PC-3 (cell line): ENCODE measurements at regions not wholly inside any gene's neighbourhood (a gene's known extent, or its start where the extent isn't known, plus 50 kb on each side); places are given as distances from the start of the nearest gene placed in this dataset.

Experiments used
- ATAC-seq: fragments of 200-7000 bp; cut with Tn5 transposase; 2 replicates; pipeline ENCODE4 v1.9.1; 2020; ENCODE audit warnings: mild to moderate bottlenecking, moderate library complexity
- BruUV-seq: library from RNA; stranded (reverse); fragments of 400-500 nt; replicated peaks from 2 replicates; lab custom pipeline; 2021; lab: Mats Ljungman, UMichigan
- CTCF ChIA-PET: fragments of 300-600 bp; sonication (Branson Sonifier 250); formaldehyde crosslinking; loops from one replicate; lab custom pipeline; 2022; ENCODE audit warnings: antibody characterized with exemption; lab: Charles Lee
- POLR2A ChIA-PET: fragments of 300-600 bp; sonication (Branson Sonifier 250); formaldehyde crosslinking; loops from one replicate; lab custom pipeline; 2022; ENCODE audit warnings: antibody characterized with exemption; ENCODE audit not compliant: unreplicated experiment; lab: Charles Lee
- DNase-seq: peaks from one replicate; pipeline ENCODE4 v3.0.0-alpha.2; 2015
- H2AFZ ChIP-seq: fragments of 300-600 bp; sonication (generic); 2 replicates; pipeline ENCODE4 v1.6.0; 2016; ENCODE audit warnings: antibody characterized with exemption, low read length
- H3F3A ChIP-seq: fragments of 300-600 bp; sonication (generic); one replicate; pipeline ENCODE4 v1.6.0; 2017; ENCODE audit warnings: antibody characterized with exemption, low read length, control low read depth, mild to moderate bottlenecking; ENCODE audit not compliant: unreplicated experiment
- H3K27ac ChIP-seq: fragments of 300-600 bp; sonication (generic); 2 replicates; pipeline ENCODE4 v1.5.1; 2016; ENCODE audit warnings: mild to moderate bottlenecking, low read length
- H3K27me3 ChIP-seq: fragments of 300-600 bp; sonication (generic); 2 replicates; pipeline ENCODE4 v1.6.1; 2016; ENCODE audit warnings: low read length, mixed read lengths
- H3K36me3 ChIP-seq: fragments of 300-600 bp; sonication (generic); 2 replicates; pipeline ENCODE4 v1.6.1; 2016; ENCODE audit warnings: low read depth, mixed run types, low read length, mixed read lengths
- H3K4me1 ChIP-seq: fragments of 300-600 bp; sonication (generic); 2 replicates; pipeline ENCODE4 v1.5.1; 2016; ENCODE audit warnings: low read length; ENCODE audit not compliant: insufficient read depth
- H3K4me2 ChIP-seq: fragments of 300-600 bp; sonication (generic); 2 replicates; pipeline ENCODE4 v1.6.0; 2016; ENCODE audit warnings: low read length
- H3K4me3 ChIP-seq: fragments of 300-600 bp; sonication (generic); 2 replicates; pipeline ENCODE4 v1.5.1; 2016; ENCODE audit warnings: mild to moderate bottlenecking, low read length, mixed read lengths
- H3K79me2 ChIP-seq: fragments of 300-600 bp; sonication (generic); 2 replicates; pipeline ENCODE4 v1.6.1; 2017; ENCODE audit warnings: low read length, mixed read lengths
- H3K9ac ChIP-seq: fragments of 300-600 bp; sonication (generic); 2 replicates; pipeline ENCODE4 v1.6.0; 2016; ENCODE audit warnings: mild to moderate bottlenecking, low read length
- H3K9me2 ChIP-seq: fragments of 300-600 bp; sonication (generic); replicated peaks from 2 replicates; pipeline ENCODE4 v1.6.1; 2016; ENCODE audit warnings: mixed run types, low read length, mixed read lengths
- H3K9me3 ChIP-seq: fragments of 300-600 bp; sonication (generic); 2 replicates; pipeline ENCODE4 v1.6.1; 2016; ENCODE audit warnings: low read length, mixed read lengths
- H4K20me1 ChIP-seq: fragments of 300-600 bp; sonication (generic); 2 replicates; pipeline ENCODE4 v1.6.1; 2016; ENCODE audit warnings: low read length, mixed read lengths
- CTCF ChIP-seq: fragments of 300-600 bp; sonication (generic); conservative IDR thresholded peaks from 2 replicates; pipeline ENCODE4 v1.5.1; 2017; ENCODE audit warnings: antibody characterized with exemption, low read depth, mild to moderate bottlenecking, low read length
- EZH2 ChIP-seq: fragments of 300-600 bp; sonication (generic); IDR thresholded peaks from one replicate; pipeline ENCODE4 v1.6.1; 2017; ENCODE audit warnings: antibody characterized with exemption, mild to moderate bottlenecking, low read length; ENCODE audit not compliant: unreplicated experiment
- EZH2phosphoT487 ChIP-seq: fragments of 300-600 bp; sonication (generic); IDR thresholded peaks from 2 replicates; pipeline ENCODE4 v1.6.1; 2018; ENCODE audit warnings: mild to moderate bottlenecking, antibody characterized with exemption, low read length, borderline replicate concordance
- intact Hi-C: fragments of 100-400 bp; cut with micrococcal nuclease; formaldehyde crosslinking; loops from 2 replicates; pipeline ENCODE4 v1.9.0; 2023

GRCh38 chr16:86878236-86879080 is 300.1 kb downstream of the FOXL1 start:
- H3F3A ChIP-seq: no peaks in the 10 kb centered on the region
- TF ChIP-seq EZH2 (no peak), CTCF (no peak), EZH2phosphoT487 (no peak)
- H3K27me3 ChIP-seq: no peaks in the 10 kb centered on the region
- ChIA-PET CTCF (no interaction called here), POLR2A (no interaction called here)
- H2AFZ ChIP-seq: no peak overlapping the region
- no peaks in the 10 kb centered on the region for H3K9me2 ChIP-seq
- intact Hi-C loops: no loop called here
- H3K36me3 ChIP-seq: no peaks in the 10 kb centered on the region
- H3K4me1 ChIP-seq: peaks cover 7% of the 10 kb centered on the region; the same call in 1 of the 2 replicates
- H4K20me1 ChIP-seq: no peaks in the 10 kb centered on the region
- no peaks in the 10 kb centered on the region for H3K9me3 ChIP-seq
- H3K4me3 ChIP-seq: no peak overlapping the region
- BruUV-seq: no TSS peak
- no peak for ATAC-seq
- DNase-seq: no peak
- no peaks in the 10 kb centered on the region for H3K79me2 ChIP-seq
- no peak overlapping the region for H3K27ac ChIP-seq
- H3K4me2 ChIP-seq: no peak overlapping the region
- no peak overlapping the region for H3K9ac ChIP-seq

DNA sequence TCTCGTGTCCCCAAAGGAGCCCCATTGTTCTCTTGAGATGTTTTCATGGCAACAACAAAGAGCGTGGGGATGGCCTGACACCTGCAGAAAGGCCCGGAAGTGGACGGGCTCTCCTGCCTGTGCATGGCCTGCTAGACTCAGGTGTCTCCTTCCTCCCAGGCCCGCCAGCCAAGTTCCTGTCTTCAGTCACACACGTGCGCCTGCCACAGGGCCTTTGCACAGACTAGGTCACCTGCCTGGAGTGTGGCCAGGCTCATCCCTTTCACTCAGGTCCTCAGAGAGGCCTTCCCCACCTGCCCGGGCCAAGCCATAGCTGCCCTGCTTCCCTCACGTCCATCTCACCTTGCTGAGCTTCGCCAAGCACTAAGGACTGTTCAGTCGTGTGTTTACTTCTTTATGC is 300.9 kb downstream of the FOXL1 start:
- DNase-seq: no peak
- Histone ChIP-seq H3K27ac (no peak overlapping the region), H3K9me3 (no peaks in the 10 kb centered on the region), H3K9me2 (no peaks in the 10 kb centered on the region), H3K79me2 (no peaks in the 10 kb centered on the region), H3K4me2 (no peak overlapping the region), H3F3A (no peaks in the 10 kb centered on the region), H3K4me1 (peaks cover 7% of the 10 kb centered on the region; the same call in 1 of the 2 replicates), H3K36me3 (no peaks in the 10 kb centered on the region), H4K20me1 (no peaks in the 10 kb centered on the region), H3K27me3 (no peaks in the 10 kb centered on the region), H2AFZ (no peak overlapping the region), H3K4me3 (no peak overlapping the region), H3K9ac (no peak overlapping the region)
- no TSS peak for BruUV-seq
- ChIA-PET CTCF (no interaction called here), POLR2A (no interaction called here)
- TF ChIP-seq EZH2phosphoT487: no peak
- no peak for TF ChIP-seq EZH2
- TF ChIP-seq CTCF: no peak
- ATAC-seq: no peak
- intact Hi-C loops: no loop called here
